GM23248 (cell line): ENCODE measurements at regions not wholly inside any gene's neighbourhood (a gene's known extent, or its start where the extent isn't known, plus 50 kb on each side); places are given as distances from the start of the nearest gene placed in this dataset.

Experiments used
- EZH2 ChIP-seq: fragments of 200-600 bp; sonication (generic); IDR thresholded peaks from 2 replicates; pipeline ENCODE4 v1.6.1; 2018; ENCODE audit warnings: antibody characterized with exemption, mild to moderate bottlenecking; ENCODE audit not compliant: insufficient read depth, poor library complexity, severe bottlenecking
- EZH2phosphoT487 ChIP-seq: fragments of 200-600 bp; sonication (generic); IDR thresholded peaks from 2 replicates; pipeline ENCODE4 v1.6.1; 2018; ENCODE audit warnings: antibody characterized with exemption, moderate library complexity, mild to moderate bottlenecking, low read depth; ENCODE audit not compliant: insufficient read depth

GRCh38 chr6:19004176-19004575 lies 617.0 kb downstream of the RNF144B start:
- TF ChIP-seq EZH2 = no peak
- no peak for TF ChIP-seq EZH2phosphoT487
